SK-N-SH (cell line): ENCODE measurements at regions not wholly inside any gene's neighbourhood (a gene's known extent, or its start where the extent isn't known, plus 50 kb on each side); places are given as distances from the start of the nearest gene placed in this dataset.
"Not testable (repeated sequence)": the region's sequence is repeated elsewhere in the genome, so short reads cannot be mapped to it uniquely, and the experiment has no call there.

ENCODE experiments used
- CTCF ChIA-PET: fragments of 300-600, 350-600 bp; formaldehyde crosslinking; extraction: SDS; loops from one replicate; lab custom pipeline; 2021; lab: Yijun Ruan, JAX
- POLR2A ChIA-PET: fragments of 350-600 bp; sonication (Branson Sonifier 250); formaldehyde crosslinking; extraction: SDS; loops from one replicate; lab custom pipeline; 2020; ENCODE audit warnings: antibody characterized with exemption, inconsistent platforms; lab: Yijun Ruan, JAX
- DNase-seq: peaks from one replicate; pipeline ENCODE4 v3.0.0; 2012
- H2AFZ ChIP-seq: fragments of 200-600 bp; sonication (generic); 2 replicates; pipeline ENCODE4 v1.8.1; 2016; ENCODE audit warnings: antibody characterized with exemption, mild to moderate bottlenecking, low read depth
- H3F3A ChIP-seq: fragments of 200-600 bp; sonication (generic); replicated peaks from 2 replicates; pipeline ENCODE3; 2016; ENCODE audit warnings: antibody characterized with exemption, mild to moderate bottlenecking; ENCODE audit not compliant: insufficient read depth
- H3K27ac ChIP-seq, 2 experiments: fragments of 200-500 bp in 1 of 2; fragments of 200-600 bp in 1 of 2; sonication (Bioruptor generic) in 1 of 2; sonication (generic), shearing (Covaris generic) in 1 of 2; 2 replicates each; pipeline versions ENCODE4 v1.5.1 to v1.6.1; 2014 to 2016; ENCODE audit warnings: low read depth in 2 of 2, inconsistent platforms in 1 of 2, low read length in 1 of 2, mild to moderate bottlenecking in 1 of 2, mixed read lengths in 1 of 2
- H3K27me3 ChIP-seq: fragments of 200-600 bp; sonication (generic), shearing (Covaris generic); 2 replicates; pipeline ENCODE4 v1.6.1; 2016; ENCODE audit warnings: mixed run types; ENCODE audit not compliant: insufficient read depth
- H3K36me3 ChIP-seq, 2 experiments: fragments of 200-500 bp in 1 of 2; fragments of 200-600 bp in 1 of 2; sonication (Bioruptor generic) in 1 of 2; sonication (generic) in 1 of 2; replicated peaks in 1 of 2; 2 replicates each; pipeline versions ENCODE3 to v1.5.1; 2014 to 2016; ENCODE audit warnings: low read length in 1 of 2, mild to moderate bottlenecking in 1 of 2; ENCODE audit not compliant: insufficient read depth in 2 of 2, control insufficient read depth in 1 of 2
- H3K4me1 ChIP-seq, 2 experiments: fragments of 200-500 bp in 1 of 2; fragments of 200-600 bp in 1 of 2; sonication (Bioruptor generic) in 1 of 2; sonication (generic), shearing (Covaris generic) in 1 of 2; 2 replicates each; pipeline versions ENCODE4 v1.5.1 to v1.6.1; 2014 to 2016; ENCODE audit warnings: low read depth in 1 of 2, low read length in 1 of 2, mixed run types in 1 of 2; ENCODE audit not compliant: insufficient read depth in 2 of 2, control insufficient read depth in 1 of 2
- H3K4me2 ChIP-seq: fragments of 200-600 bp; sonication (generic), shearing (Covaris generic); 2 replicates; pipeline ENCODE4 v1.6.1; 2017; ENCODE audit warnings: mixed run types
- H3K4me3 ChIP-seq, 2 experiments: fragments of 200-500 bp in 1 of 2; fragments of 200-600 bp in 1 of 2; sonication (Bioruptor generic) in 1 of 2; sonication (generic), shearing (Covaris generic) in 1 of 2; 2 replicates each; pipeline versions ENCODE4 v1.5.1 to v1.8.1; 2014 to 2016; ENCODE audit warnings: low read depth in 2 of 2, inconsistent platforms in 1 of 2, low read length in 1 of 2, mild to moderate bottlenecking in 1 of 2, mixed read lengths in 1 of 2, moderate library complexity in 1 of 2
- H3K79me2 ChIP-seq: fragments of 200-600 bp; sonication (generic); 2 replicates; pipeline ENCODE4 v1.8.1; 2017; ENCODE audit warnings: mild to moderate bottlenecking; ENCODE audit not compliant: insufficient read depth
- H3K9ac ChIP-seq: fragments of 200-600 bp; sonication (generic); 2 replicates; pipeline ENCODE4 v1.6.1; 2017; ENCODE audit warnings: mixed run types
- H3K9me2 ChIP-seq: fragments of 200-600 bp; sonication (generic); 2 replicates; pipeline ENCODE4 v1.6.1; 2017; ENCODE audit warnings: mixed run types
- H3K9me3 ChIP-seq: fragments of 200-600 bp; sonication (generic); 2 replicates; pipeline ENCODE4 v1.6.1; 2017; ENCODE audit warnings: mixed run types, mild to moderate bottlenecking, moderate library complexity
- H4K20me1 ChIP-seq: fragments of 200-600 bp; sonication (generic); 2 replicates; pipeline ENCODE4 v1.6.1; 2017; ENCODE audit warnings: mild to moderate bottlenecking, mixed run types; ENCODE audit not compliant: insufficient read depth
- CHD2 ChIP-seq: fragments of 150-350 bp; IDR thresholded peaks from 2 replicates; pipeline ENCODE4 v1.6.1; 2018; ENCODE audit warnings: low read length; ENCODE audit not compliant: partially characterized antibody
- ELF1 ChIP-seq: IDR thresholded peaks from 2 replicates; pipeline ENCODE4 v1.4.0; 2012
- EP300 ChIP-seq, 2 experiments: IDR thresholded peaks; 2 replicates each; pipeline versions ENCODE4 v1.4.0 to v1.6.1; 2012; ENCODE audit warnings: borderline replicate concordance in 1 of 2, low read depth in 1 of 2, low read length in 1 of 2
- FOSL2 ChIP-seq: IDR thresholded peaks from 2 replicates; pipeline ENCODE4 v1.4.0; 2012; ENCODE audit warnings: low read depth, mild to moderate bottlenecking, moderate library complexity, borderline replicate concordance
- GABPA ChIP-seq: IDR thresholded peaks from 2 replicates; pipeline ENCODE4 v1.4.0; 2012; ENCODE audit warnings: low read depth, mild to moderate bottlenecking
- GATA2 ChIP-seq: sonication (generic); formaldehyde crosslinking; IDR thresholded peaks from 2 replicates; pipeline ENCODE4 v1.5.0; 2020; ENCODE audit warnings: mild to moderate bottlenecking, missing genetic modification reagents
- JUND ChIP-seq: IDR thresholded peaks from 2 replicates; pipeline ENCODE4 v1.4.0; 2012
- MEF2A ChIP-seq: IDR thresholded peaks from 2 replicates; pipeline ENCODE4 v1.4.0; 2012; ENCODE audit warnings: low read depth, borderline replicate concordance
- NFIC ChIP-seq: IDR thresholded peaks from 2 replicates; pipeline ENCODE4 v1.4.0; 2012; ENCODE audit warnings: borderline replicate concordance
- POLR2AphosphoS5 ChIP-seq: IDR thresholded peaks from 2 replicates; pipeline ENCODE4 v1.6.1; 2012; ENCODE audit warnings: low read depth, low read length
- RXRA ChIP-seq: IDR thresholded peaks from 2 replicates; pipeline ENCODE4 v1.4.0; 2012; ENCODE audit warnings: low read depth, mild to moderate bottlenecking, borderline replicate concordance
- SMC3 ChIP-seq: IDR thresholded peaks from 2 replicates; pipeline ENCODE4 v1.6.1; 2012; ENCODE audit warnings: low read depth, low read length, improper control_type of control experiment
- TEAD4 ChIP-seq: IDR thresholded peaks from 2 replicates; pipeline ENCODE4 v1.4.0; 2012; ENCODE audit warnings: mild to moderate bottlenecking, borderline replicate concordance; ENCODE audit not compliant: insufficient read depth
- ZBTB33 ChIP-seq: IDR thresholded peaks from 2 replicates; pipeline ENCODE4 v1.4.0; 2012; ENCODE audit warnings: low read depth, borderline replicate concordance
- WGBS: methylation state at CpG from one replicate; pipeline ENCODE4 v1.1.6; 2017; ENCODE audit warnings: low lambda C conversion rate; 5-methylcytosine and 5-hydroxymethylcytosine counted together
- TF ChIP-seq, protein P1 (sequence below): fragments of 150-350 bp; IDR thresholded peaks from 2 replicates; pipeline ENCODE4 v1.6.1; 2016; ENCODE audit warnings: mild to moderate bottlenecking, low read depth, low read length
- TF ChIP-seq, protein P2 (sequence below): IDR thresholded peaks from 2 replicates; pipeline ENCODE4; 2012
- TF ChIP-seq, protein P3 (sequence below): fragments of 150-350 bp; IDR thresholded peaks from 2 replicates; pipeline ENCODE4 v1.6.1; 2017; ENCODE audit warnings: antibody characterized with exemption, low read length, low read depth, borderline replicate concordance
- TF ChIP-seq, protein P4 (sequence below): IDR thresholded peaks from 2 replicates; pipeline ENCODE4 v1.4.0; 2012; ENCODE audit warnings: low read depth, borderline replicate concordance

DNA sequence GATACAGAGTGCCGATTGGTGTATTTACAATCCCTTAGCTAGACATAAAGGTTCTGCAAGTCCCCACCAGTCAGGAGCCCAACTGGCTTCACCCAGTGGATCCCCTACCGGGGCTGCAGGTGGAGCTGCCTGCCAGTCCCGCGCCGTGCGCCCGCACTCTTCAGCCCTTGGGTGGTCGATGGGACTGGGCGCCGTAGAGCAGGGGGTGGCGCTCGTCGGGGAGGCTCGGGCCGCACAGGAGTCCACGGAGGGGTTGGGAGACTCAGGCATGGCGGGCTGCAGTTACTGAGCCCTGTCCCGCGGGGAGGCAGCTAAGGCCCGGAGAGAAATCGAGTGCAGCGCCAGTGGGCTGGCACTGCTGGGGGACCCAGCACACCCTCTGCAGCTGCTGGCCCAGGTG, 67.4 kb downstream of the FOXF2 start:
- H3K4me3 ChIP-seq, H3K79me2 ChIP-seq, H3K27ac ChIP-seq, H2AFZ ChIP-seq, H3K9me3 ChIP-seq, H3K4me1 ChIP-seq, H3K9ac ChIP-seq, POLR2A ChIA-PET, H3K27me3 ChIP-seq, H3K36me3 ChIP-seq, H3K4me2 ChIP-seq, CTCF ChIA-PET, DNase-seq, H3F3A ChIP-seq, H4K20me1 ChIP-seq, H3K9me2 ChIP-seq: not testable (repeated sequence)
- WGBS: 51% methylated on average over 6 of the region's 22 CpGs

- Histone ChIP-seq H3K9me2 (no peaks in the 10 kb centered on the region), H3K9ac (no peak overlapping the region), H3F3A (no peaks in the 10 kb centered on the region), H3K36me3 (no peaks in the 10 kb centered on the region), H3K9me3 (no peaks in the 10 kb centered on the region), H3K4me1 (no peaks in the 10 kb centered on the region), H3K27ac (no peak overlapping the region), H3K4me2 (no peak overlapping the region), H2AFZ (no peak overlapping the region), H3K27me3 (peaks cover 12% of the 10 kb centered on the region; the same call in 1 of the 2 replicates), H4K20me1 (no peaks in the 10 kb centered on the region), H3K4me3 (no peak overlapping the region), H3K79me2 (no peaks in the 10 kb centered on the region)
- TF ChIP-seq SMC3 (no peak), RXRA (no peak), ELF1 (no peak)
- ChIA-PET POLR2A (no interaction called here), CTCF (no interaction called here)
- no peak for DNase-seq
- WGBS: 5% methylated on average over 2 of the region's 2 CpGs
Observed at GRCh38 chr6:1461207-1461606, 71.8 kb downstream of the FOXF2 start.

- Histone ChIP-seq H2AFZ (no peak overlapping the region), H3K9ac (no peak overlapping the region), H3K36me3 (no peaks in the 10 kb centered on the region), H3K4me1 (no peaks in the 10 kb centered on the region), H3K27ac (no peak overlapping the region), H3K27me3 (peaks cover 14% of the 10 kb centered on the region; the same call in 1 of the 2 replicates), H3F3A (no peaks in the 10 kb centered on the region), H3K9me2 (no peaks in the 10 kb centered on the region), H3K79me2 (no peaks in the 10 kb centered on the region), H3K4me2 (no peak overlapping the region), H3K4me3 (no peak overlapping the region), H4K20me1 (no peaks in the 10 kb centered on the region), H3K9me3 (no peaks in the 10 kb centered on the region)
- ChIA-PET CTCF (no interaction called here), POLR2A (no interaction called here)
- no peak for DNase-seq
- 3% methylated on average over 3 of the region's 3 CpGs for WGBS
- TF ChIP-seq GATA2 (CRISPR knock-in tag): no peak
- no peak for TF ChIP-seq POLR2AphosphoS5
- TF ChIP-seq, protein P1, sequence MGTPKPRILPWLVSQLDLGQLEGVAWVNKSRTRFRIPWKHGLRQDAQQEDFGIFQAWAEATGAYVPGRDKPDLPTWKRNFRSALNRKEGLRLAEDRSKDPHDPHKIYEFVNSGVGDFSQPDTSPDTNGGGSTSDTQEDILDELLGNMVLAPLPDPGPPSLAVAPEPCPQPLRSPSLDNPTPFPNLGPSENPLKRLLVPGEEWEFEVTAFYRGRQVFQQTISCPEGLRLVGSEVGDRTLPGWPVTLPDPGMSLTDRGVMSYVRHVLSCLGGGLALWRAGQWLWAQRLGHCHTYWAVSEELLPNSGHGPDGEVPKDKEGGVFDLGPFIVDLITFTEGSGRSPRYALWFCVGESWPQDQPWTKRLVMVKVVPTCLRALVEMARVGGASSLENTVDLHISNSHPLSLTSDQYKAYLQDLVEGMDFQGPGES: no peak
- TF ChIP-seq FOSL2: no peak
- TF ChIP-seq, protein P2, sequence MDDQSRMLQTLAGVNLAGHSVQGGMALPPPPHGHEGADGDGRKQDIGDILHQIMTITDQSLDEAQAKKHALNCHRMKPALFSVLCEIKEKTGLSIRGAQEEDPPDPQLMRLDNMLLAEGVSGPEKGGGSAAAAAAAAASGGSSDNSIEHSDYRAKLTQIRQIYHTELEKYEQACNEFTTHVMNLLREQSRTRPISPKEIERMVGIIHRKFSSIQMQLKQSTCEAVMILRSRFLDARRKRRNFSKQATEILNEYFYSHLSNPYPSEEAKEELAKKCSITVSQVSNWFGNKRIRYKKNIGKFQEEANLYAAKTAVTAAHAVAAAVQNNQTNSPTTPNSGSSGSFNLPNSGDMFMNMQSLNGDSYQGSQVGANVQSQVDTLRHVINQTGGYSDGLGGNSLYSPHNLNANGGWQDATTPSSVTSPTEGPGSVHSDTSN: no peak
- TF ChIP-seq NFIC: no peak
- TF ChIP-seq GABPA: no peak
- TF ChIP-seq SMC3: no peak
- TF ChIP-seq, protein P3, sequence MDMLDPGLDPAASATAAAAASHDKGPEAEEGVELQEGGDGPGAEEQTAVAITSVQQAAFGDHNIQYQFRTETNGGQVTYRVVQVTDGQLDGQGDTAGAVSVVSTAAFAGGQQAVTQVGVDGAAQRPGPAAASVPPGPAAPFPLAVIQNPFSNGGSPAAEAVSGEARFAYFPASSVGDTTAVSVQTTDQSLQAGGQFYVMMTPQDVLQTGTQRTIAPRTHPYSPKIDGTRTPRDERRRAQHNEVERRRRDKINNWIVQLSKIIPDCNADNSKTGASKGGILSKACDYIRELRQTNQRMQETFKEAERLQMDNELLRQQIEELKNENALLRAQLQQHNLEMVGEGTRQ: no peak
- no peak for TF ChIP-seq TEAD4
- TF ChIP-seq CHD2: no peak
- no peak for TF ChIP-seq RXRA
- TF ChIP-seq ZBTB33: no peak
- no peak for TF ChIP-seq JUND
- TF ChIP-seq EP300 (IDR thresholded peaks at IDR 0.05; ENCODE audit: borderline replicate concordance in 1 of 2, low read depth in 1 of 2, low read length in 1 of 2): no peak
- TF ChIP-seq, protein P4, sequence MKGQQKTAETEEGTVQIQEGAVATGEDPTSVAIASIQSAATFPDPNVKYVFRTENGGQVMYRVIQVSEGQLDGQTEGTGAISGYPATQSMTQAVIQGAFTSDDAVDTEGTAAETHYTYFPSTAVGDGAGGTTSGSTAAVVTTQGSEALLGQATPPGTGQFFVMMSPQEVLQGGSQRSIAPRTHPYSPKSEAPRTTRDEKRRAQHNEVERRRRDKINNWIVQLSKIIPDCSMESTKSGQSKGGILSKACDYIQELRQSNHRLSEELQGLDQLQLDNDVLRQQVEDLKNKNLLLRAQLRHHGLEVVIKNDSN: no peak
- no peak for TF ChIP-seq MEF2A
Observed at GRCh38 chr6:1461736-1462135, 72.4 kb downstream of the FOXF2 start.
